H9 (cell line): ENCODE measurements at regions not wholly inside any gene's neighbourhood (a gene's known extent, or its start where the extent isn't known, plus 50 kb on each side); places are given as distances from the start of the nearest gene placed in this dataset.

Experiments used
- DNase-seq: peaks from one replicate; pipeline ENCODE4 v3.0.0-alpha.2; 2017
- H2AFZ ChIP-seq: one replicate; pipeline ENCODE4 v1.6.1; 2013; ENCODE audit warnings: mild to moderate bottlenecking, low read length, control low read depth, moderate library complexity
- H2AK5ac ChIP-seq: 2 replicates; pipeline ENCODE4 v1.6.1; 2013; ENCODE audit warnings: low read length, control low read depth, mixed read lengths; ENCODE audit not compliant: insufficient read length
- H2BK120ac ChIP-seq: one replicate; pipeline ENCODE4 v1.6.1; 2013; ENCODE audit warnings: low read depth, mild to moderate bottlenecking, low read length, control low read depth, inconsistent platforms; ENCODE audit not compliant: poor library complexity, severe bottlenecking
- H2BK12ac ChIP-seq: 2 replicates; pipeline ENCODE4 v1.6.1; 2013; ENCODE audit warnings: low read length, control low read depth, mixed read lengths, low read depth; ENCODE audit not compliant: insufficient read length
- H2BK15ac ChIP-seq: 2 replicates; pipeline ENCODE4 v1.6.1; 2013; ENCODE audit warnings: low read depth, low read length, control low read depth
- H2BK20ac ChIP-seq: one replicate; pipeline ENCODE4 v1.6.1; 2013; ENCODE audit warnings: low read depth, mild to moderate bottlenecking, low read length, control low read depth, inconsistent platforms; ENCODE audit not compliant: poor library complexity, severe bottlenecking
- H2BK5ac ChIP-seq: 2 replicates; pipeline ENCODE4 v1.6.1; 2013; ENCODE audit warnings: low read length, control low read depth, mixed read lengths; ENCODE audit not compliant: insufficient read length
- H3K14ac ChIP-seq: 2 replicates; pipeline ENCODE4 v1.6.1; 2013; ENCODE audit warnings: low read length, control low read depth; ENCODE audit not compliant: insufficient read depth
- H3K18ac ChIP-seq: 2 replicates; pipeline ENCODE4 v1.6.1; 2013; ENCODE audit warnings: low read depth, mild to moderate bottlenecking, mixed read lengths, low read length, control low read depth; ENCODE audit not compliant: insufficient read length
- H3K23ac ChIP-seq: 2 replicates; pipeline ENCODE4 v1.6.1; 2013; ENCODE audit warnings: low read length, control low read depth, mixed read lengths, low read depth; ENCODE audit not compliant: insufficient read length
- H3K23me2 ChIP-seq: 2 replicates; pipeline ENCODE4 v1.6.1; 2013; ENCODE audit warnings: low read depth, mild to moderate bottlenecking, mixed read lengths, low read length, control low read depth; ENCODE audit not compliant: insufficient read length, poor library complexity, severe bottlenecking
- H3K27ac ChIP-seq: 2 replicates; pipeline ENCODE4 v1.5.1; 2013; ENCODE audit warnings: low read length, control low read depth, mixed read lengths, low read depth; ENCODE audit not compliant: insufficient read length
- H3K27me3 ChIP-seq: 2 replicates; pipeline ENCODE4 v1.6.1; 2013; ENCODE audit warnings: low read length, control low read depth, inconsistent platforms; ENCODE audit not compliant: insufficient read depth
- H3K4ac ChIP-seq: 2 replicates; pipeline ENCODE4 v1.6.1; 2013; ENCODE audit warnings: low read depth, mild to moderate bottlenecking, control low read depth, inconsistent platforms, low read length, moderate library complexity
- H3K4me1 ChIP-seq: 2 replicates; pipeline ENCODE4 v1.6.1; 2013; ENCODE audit warnings: low read length, control low read depth, inconsistent platforms; ENCODE audit not compliant: insufficient read depth
- H3K4me2 ChIP-seq: 2 replicates; pipeline ENCODE4 v1.6.1; 2013; ENCODE audit warnings: low read length, control low read depth, mixed read lengths; ENCODE audit not compliant: insufficient read length, insufficient read depth
- H3K56ac ChIP-seq: 2 replicates; pipeline ENCODE4 v1.6.1; 2013; ENCODE audit warnings: low read depth, mild to moderate bottlenecking, mixed read lengths, low read length, control low read depth; ENCODE audit not compliant: insufficient read length
- H3K79me1 ChIP-seq: 2 replicates; pipeline ENCODE4 v1.6.1; 2013; ENCODE audit warnings: low read depth, mild to moderate bottlenecking, moderate library complexity, low read length, control low read depth, inconsistent platforms; ENCODE audit not compliant: insufficient read depth, poor library complexity, severe bottlenecking
- H3K79me2 ChIP-seq: 2 replicates; pipeline ENCODE4 v1.6.1; 2013; ENCODE audit warnings: low read length, control low read depth, inconsistent platforms; ENCODE audit not compliant: insufficient read depth
- H3K9ac ChIP-seq: 2 replicates; pipeline ENCODE4 v1.6.1; 2013; ENCODE audit warnings: low read length, control low read depth, mixed read lengths; ENCODE audit not compliant: insufficient read length; ENCODE audit errors: extremely low read depth
- H3K9me3 ChIP-seq: one replicate; pipeline ENCODE4 v1.6.1; 2013; ENCODE audit warnings: low read depth, low read length, inconsistent platforms; ENCODE audit not compliant: control insufficient read depth
- H3T11ph ChIP-seq: one replicate; pipeline ENCODE4 v1.6.1; 2013; ENCODE audit warnings: mild to moderate bottlenecking, low read length, control low read depth, inconsistent platforms
- H4K20me1 ChIP-seq: one replicate; pipeline ENCODE4 v1.6.1; 2013; ENCODE audit not compliant: control insufficient read depth, insufficient read length, insufficient read depth
- H4K5ac ChIP-seq: 2 replicates; pipeline ENCODE4 v1.6.1; 2013; ENCODE audit warnings: low read depth, mild to moderate bottlenecking, mixed read lengths, low read length, control low read depth; ENCODE audit not compliant: insufficient read length
- H4K8ac ChIP-seq: replicated peaks from 2 replicates; pipeline ENCODE4 v1.6.1; 2013; ENCODE audit warnings: low read length, control low read depth, mixed read lengths, low read depth; ENCODE audit not compliant: insufficient read length
- H4K91ac ChIP-seq: 2 replicates; pipeline ENCODE4 v1.6.1; 2013; ENCODE audit warnings: low read depth, mild to moderate bottlenecking, moderate library complexity, mixed read lengths, low read length, control low read depth; ENCODE audit not compliant: insufficient read length
- H3K27ac Mint-ChIP-seq, 3 experiments: 2 replicates in 2 of 3; 3 replicates in 1 of 3; pipeline ENCODE4 v1.8.0; 2020 to 2021; ENCODE audit warnings: mixed read lengths in 3 of 3, mild to moderate bottlenecking in 1 of 3, moderate library complexity in 1 of 3
- H3K27me3 Mint-ChIP-seq: 2 replicates; pipeline ENCODE4 v1.8.0; 2021; ENCODE audit warnings: low read depth, mild to moderate bottlenecking, moderate library complexity, mixed read lengths
- H3K36me3 Mint-ChIP-seq, 3 experiments: 2 replicates in 2 of 3; 3 replicates in 1 of 3; pipeline ENCODE4 v1.8.0; 2020 to 2021; ENCODE audit warnings: low read depth in 3 of 3, mixed read lengths in 3 of 3; ENCODE audit not compliant: insufficient read depth in 1 of 3
- H3K4me1 Mint-ChIP-seq, 2 experiments: 2 replicates each; pipeline ENCODE4 v1.8.0; 2020; ENCODE audit warnings: mixed read lengths in 2 of 2
- H3K4me3 Mint-ChIP-seq, 2 experiments: 2 replicates in 1 of 2; 3 replicates in 1 of 2; pipeline ENCODE4 v1.8.0; 2020 to 2021; ENCODE audit warnings: mild to moderate bottlenecking in 2 of 2, mixed read lengths in 2 of 2, moderate library complexity in 1 of 2
- H3K9me3 Mint-ChIP-seq, 2 experiments: 2 replicates in 1 of 2; 3 replicates in 1 of 2; pipeline ENCODE4 v1.8.0; 2020; ENCODE audit warnings: mild to moderate bottlenecking in 2 of 2, mixed read lengths in 2 of 2, moderate library complexity in 1 of 2
- WGBS: extraction: QIAGEN DNeasy Blood & Tissue Kit; methylation state at CpG from one replicate; pipeline ENCODE4 v1.1.7; 2013; ENCODE audit warnings: missing lambda C conversion rate, low lambda C conversion rate, mixed read lengths; ENCODE audit not compliant: insufficient read length; ENCODE audit errors: extremely low coverage; 5-methylcytosine and 5-hydroxymethylcytosine counted together
- TF ChIP-seq, protein P1 (sequence below): fragments of 200-600 bp; sonication (generic); conservative IDR thresholded peaks from 3 replicates; pipeline ENCODE4 v1.8.0; 2021; ENCODE audit warnings: antibody characterized with exemption, mild to moderate bottlenecking

DNA sequence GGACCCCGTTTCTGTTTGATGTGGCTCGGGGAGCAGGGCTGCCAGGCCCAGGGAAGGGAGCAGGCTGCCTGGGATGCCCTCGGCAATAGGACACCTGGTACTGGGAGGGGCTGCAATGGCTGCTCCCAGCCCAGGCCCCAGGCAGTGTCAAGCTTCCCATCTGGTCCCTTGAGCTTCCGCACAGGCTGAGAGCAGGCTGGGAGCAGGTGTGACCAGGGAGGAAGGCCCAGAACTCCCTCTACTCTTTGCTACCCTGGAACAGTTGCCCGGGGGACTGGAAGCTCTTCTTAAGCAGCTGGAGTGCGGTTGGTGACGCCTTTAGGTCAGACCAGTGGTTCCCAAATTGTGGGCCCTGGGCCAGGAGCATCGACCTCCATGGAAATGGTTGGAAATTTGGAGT, 186.9 kb downstream of the GADD45G start:
- Histone ChIP-seq H3K9me3 (no peaks in the 10 kb centered on the region), H3K79me2 (no peaks in the 10 kb centered on the region), H4K91ac (no peak overlapping the region), H2BK15ac (no peak overlapping the region), H2AFZ (no peak overlapping the region), H3K4ac (no peak overlapping the region), H3K4me1 (no peaks in the 10 kb centered on the region), H3K9ac (no peak overlapping the region), H3K27ac (no peak overlapping the region), H3K56ac (no peak overlapping the region), H2BK12ac (no peak overlapping the region), H3T11ph (no peak overlapping the region), H2AK5ac (no peak overlapping the region), H2BK20ac (no peak overlapping the region), H4K8ac (no peak overlapping the region), H3K27me3 (no peaks in the 10 kb centered on the region), H3K18ac (no peak overlapping the region), H4K20me1 (no peaks in the 10 kb centered on the region), H2BK5ac (no peak overlapping the region), H3K23me2 (no peaks in the 10 kb centered on the region), H2BK120ac (no peak overlapping the region), H3K4me2 (no peak overlapping the region), H3K14ac (no peak overlapping the region), H3K23ac (no peak overlapping the region), H3K79me1 (no peaks in the 10 kb centered on the region), H4K5ac (no peak overlapping the region)
- Mint-ChIP-seq H3K9me3 (no peaks in the 10 kb centered on the region), H3K27me3 (no peaks in the 10 kb centered on the region), H3K27ac (no peak overlapping the region), H3K36me3 (no peaks in the 10 kb centered on the region), H3K4me3 (no peak overlapping the region), H3K4me1 (no peaks in the 10 kb centered on the region)
- WGBS: no CpG with 5 or more reads among the region's 8 CpGs
- no peak for DNase-seq
- TF ChIP-seq, protein P1, sequence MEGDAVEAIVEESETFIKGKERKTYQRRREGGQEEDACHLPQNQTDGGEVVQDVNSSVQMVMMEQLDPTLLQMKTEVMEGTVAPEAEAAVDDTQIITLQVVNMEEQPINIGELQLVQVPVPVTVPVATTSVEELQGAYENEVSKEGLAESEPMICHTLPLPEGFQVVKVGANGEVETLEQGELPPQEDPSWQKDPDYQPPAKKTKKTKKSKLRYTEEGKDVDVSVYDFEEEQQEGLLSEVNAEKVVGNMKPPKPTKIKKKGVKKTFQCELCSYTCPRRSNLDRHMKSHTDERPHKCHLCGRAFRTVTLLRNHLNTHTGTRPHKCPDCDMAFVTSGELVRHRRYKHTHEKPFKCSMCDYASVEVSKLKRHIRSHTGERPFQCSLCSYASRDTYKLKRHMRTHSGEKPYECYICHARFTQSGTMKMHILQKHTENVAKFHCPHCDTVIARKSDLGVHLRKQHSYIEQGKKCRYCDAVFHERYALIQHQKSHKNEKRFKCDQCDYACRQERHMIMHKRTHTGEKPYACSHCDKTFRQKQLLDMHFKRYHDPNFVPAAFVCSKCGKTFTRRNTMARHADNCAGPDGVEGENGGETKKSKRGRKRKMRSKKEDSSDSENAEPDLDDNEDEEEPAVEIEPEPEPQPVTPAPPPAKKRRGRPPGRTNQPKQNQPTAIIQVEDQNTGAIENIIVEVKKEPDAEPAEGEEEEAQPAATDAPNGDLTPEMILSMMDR: no peak
